PC-3 (cell line): ENCODE measurements at regions not wholly inside any gene's neighbourhood (a gene's known extent, or its start where the extent isn't known, plus 50 kb on each side); places are given as distances from the start of the nearest gene placed in this dataset.

ENCODE experiments used
- CTCF ChIP-seq: fragments of 300-600 bp; sonication (generic); conservative IDR thresholded peaks from 2 replicates; pipeline ENCODE4 v1.5.1; 2017; ENCODE audit warnings: antibody characterized with exemption, low read depth, mild to moderate bottlenecking, low read length
- EZH2 ChIP-seq: fragments of 300-600 bp; sonication (generic); IDR thresholded peaks from one replicate; pipeline ENCODE4 v1.6.1; 2017; ENCODE audit warnings: antibody characterized with exemption, mild to moderate bottlenecking, low read length; ENCODE audit not compliant: unreplicated experiment

GRCh38 chr18:67273288-67273687 is 243.2 kb downstream of the DSEL start:
- TF ChIP-seq CTCF (no peak), EZH2 (no peak)
